G401.6 (cell line): ENCODE measurements at regions not wholly inside any gene's neighbourhood (a gene's known extent, or its start where the extent isn't known, plus 50 kb on each side); places are given as distances from the start of the nearest gene placed in this dataset.
"Not testable (repeated sequence)": the region's sequence is repeated elsewhere in the genome, so short reads cannot be mapped to it uniquely, and the experiment has no call there.

Experiments used
- FAIRE-seq: peaks from 2 replicates; lab custom pipeline; 2012; peaks lifted over from hg19 to GRCh38; lab: Jason Lieb, UNC

GRCh38 chr1:192862271-192862670 is 53.4 kb downstream of the RGS2 start:
- FAIRE-seq, result no peak

DNA sequence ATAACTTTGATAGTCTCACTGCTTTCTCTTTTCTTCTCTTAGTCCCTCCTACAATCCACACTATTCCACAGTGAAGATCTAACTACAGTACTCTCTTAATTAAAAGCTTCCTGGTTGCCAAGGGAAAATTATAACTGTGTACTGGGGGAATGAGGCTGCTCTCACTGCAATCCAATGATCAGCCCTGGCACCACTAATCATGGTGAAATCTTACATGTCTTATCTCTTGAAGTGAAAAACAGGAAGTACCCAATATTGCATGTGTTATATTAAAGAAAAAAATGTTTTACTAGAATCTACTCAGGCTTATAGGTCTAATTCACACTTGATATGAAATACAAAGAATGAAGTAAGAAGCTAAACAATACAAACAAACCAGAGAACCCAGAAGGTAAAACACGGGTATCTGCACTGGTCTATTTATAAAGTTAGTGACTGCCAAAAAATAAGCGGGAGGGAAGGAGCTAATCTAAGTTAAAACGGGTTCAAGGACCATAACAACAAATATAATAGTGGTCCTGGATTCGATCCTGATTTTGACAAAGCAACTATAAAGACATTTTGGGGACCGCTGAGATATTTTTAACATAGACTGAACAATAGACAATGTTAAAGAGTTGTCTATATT is 57.5 kb downstream of the RGS2 start:
- FAIRE-seq, result no peak

- FAIRE-seq, result no peak
Measured at GRCh38 chr1:192867180-192867579, 58.3 kb downstream of the RGS2 start.

- FAIRE-seq, result no peak
Measured at GRCh38 chr1:192869308-192869940, 60.6 kb downstream of the RGS2 start.

DNA sequence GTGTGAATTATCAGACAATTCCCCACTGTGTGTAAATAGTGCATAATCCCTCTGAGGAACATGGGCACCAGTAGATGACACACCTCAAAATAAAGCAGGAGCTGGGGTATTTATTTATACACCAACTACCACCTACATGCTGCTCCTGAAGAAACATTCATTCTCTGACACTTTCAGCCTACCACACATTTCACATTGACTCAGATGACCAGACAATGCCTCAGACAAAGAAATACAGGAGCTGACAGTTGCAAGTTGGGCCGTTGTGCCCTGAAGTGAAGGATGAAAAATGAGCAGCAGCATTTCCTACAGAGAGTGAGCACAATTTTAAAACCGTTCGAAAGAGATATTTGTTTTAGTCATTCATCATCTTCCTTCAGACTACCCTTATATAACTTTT is 63.2 kb downstream of the RGS2 start:
- no peak for FAIRE-seq

- no peak for FAIRE-seq
Measured at GRCh38 chr1:192873836-192874235, 65.0 kb downstream of the RGS2 start.

GRCh38 chr1:192876633-192877032 is 67.8 kb downstream of the RGS2 start:
- FAIRE-seq, result no peak

- no peak for FAIRE-seq
Measured at GRCh38 chr1:192877283-192877886, 68.5 kb downstream of the RGS2 start.

GRCh38 chr1:192878249-192878648 is 69.4 kb downstream of the RGS2 start:
- FAIRE-seq, result no peak

- FAIRE-seq, result no peak
Measured at GRCh38 chr1:192879406-192879805, 70.6 kb downstream of the RGS2 start.

GRCh38 chr1:192880231-192880630 is 71.4 kb downstream of the RGS2 start:
- FAIRE-seq, result no peak

GRCh38 chr1:192884241-192884640 is 75.4 kb downstream of the RGS2 start:
- no peak for FAIRE-seq

DNA sequence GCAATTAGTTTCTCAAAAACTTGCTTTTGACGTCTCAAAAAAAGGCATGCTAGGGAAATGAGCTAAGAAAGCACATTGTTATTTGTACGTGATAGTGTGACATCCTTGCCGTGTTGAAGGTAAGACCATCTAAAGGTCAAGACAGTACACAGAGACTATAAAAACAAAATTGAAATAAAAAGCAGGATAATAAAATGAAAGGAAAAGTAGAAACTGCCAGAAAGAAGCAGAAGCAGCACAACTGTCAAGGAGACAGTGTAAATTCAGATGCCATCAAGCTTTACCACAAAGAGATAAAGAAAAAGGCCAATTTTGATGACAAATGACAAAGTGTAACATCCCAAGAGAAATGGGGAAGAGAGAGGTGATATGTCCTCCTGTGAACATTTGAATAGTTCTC is 76.5 kb downstream of the RGS2 start:
- not testable (repeated sequence) for FAIRE-seq

- no peak for FAIRE-seq
Measured at GRCh38 chr1:192887426-192887825, 78.6 kb downstream of the RGS2 start.

DNA sequence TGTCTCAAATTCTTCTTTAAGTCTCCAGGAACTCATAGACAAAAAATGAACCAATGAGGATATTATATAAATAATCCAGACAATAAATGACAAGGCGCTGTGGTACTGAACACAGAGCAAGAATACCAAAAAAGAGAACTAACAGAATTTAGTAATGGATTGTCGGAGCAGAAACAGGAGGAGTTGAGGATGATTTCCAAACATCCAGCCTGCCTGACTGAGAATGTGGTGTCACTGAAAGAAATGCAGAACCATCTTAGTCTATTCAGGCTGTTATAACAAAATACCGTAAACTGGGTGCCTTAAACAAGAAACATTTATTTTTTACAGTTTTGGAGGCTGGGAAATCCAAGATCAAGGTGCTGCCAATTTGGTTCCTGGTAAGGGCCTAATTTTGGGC is 79.7 kb downstream of the RGS2 start:
- FAIRE-seq, result no peak

DNA sequence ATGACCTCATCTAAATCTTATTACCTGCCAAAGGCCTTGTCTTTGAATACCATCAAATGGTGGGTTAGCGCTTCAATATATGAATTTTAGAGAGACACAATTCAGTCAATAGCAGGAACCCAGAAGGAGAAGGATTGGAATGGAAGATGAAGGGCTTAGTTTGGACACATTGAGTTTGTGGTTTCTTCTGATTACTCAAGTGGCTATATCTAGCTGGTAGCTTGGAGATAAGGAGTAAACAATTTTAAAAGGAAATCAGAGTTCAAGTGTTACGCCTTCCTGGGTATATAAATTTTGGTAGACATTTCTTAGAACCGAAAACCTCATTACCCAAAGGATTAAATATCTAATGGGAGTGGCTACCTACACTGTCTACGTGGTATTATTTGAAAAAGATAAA is 80.2 kb downstream of the RGS2 start:
- no peak for FAIRE-seq

DNA sequence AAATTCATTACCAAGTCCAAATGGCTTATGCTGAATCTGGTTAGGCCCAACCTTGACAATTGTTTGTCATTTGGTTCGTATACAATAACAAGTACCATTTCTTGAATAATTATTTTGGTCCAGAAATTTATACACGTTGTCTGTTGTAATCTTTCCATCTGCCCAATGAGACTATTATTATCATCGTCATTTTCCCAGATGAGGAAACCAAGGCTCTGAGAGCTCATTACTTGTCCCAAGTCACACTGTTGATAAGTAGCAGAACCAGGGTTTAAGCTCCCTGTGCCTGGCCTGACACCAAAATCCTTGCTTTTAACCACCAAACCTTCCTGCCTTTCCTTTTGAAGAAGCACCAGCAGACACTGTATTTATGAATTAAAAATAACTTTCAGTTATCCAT is 81.3 kb downstream of the RGS2 start:
- FAIRE-seq, result no peak

- FAIRE-seq, result no peak
Measured at GRCh38 chr1:192892934-192893333, 84.1 kb downstream of the RGS2 start.

GRCh38 chr1:192895487-192895886 is 86.6 kb downstream of the RGS2 start:
- FAIRE-seq, result not testable (repeated sequence)

DNA sequence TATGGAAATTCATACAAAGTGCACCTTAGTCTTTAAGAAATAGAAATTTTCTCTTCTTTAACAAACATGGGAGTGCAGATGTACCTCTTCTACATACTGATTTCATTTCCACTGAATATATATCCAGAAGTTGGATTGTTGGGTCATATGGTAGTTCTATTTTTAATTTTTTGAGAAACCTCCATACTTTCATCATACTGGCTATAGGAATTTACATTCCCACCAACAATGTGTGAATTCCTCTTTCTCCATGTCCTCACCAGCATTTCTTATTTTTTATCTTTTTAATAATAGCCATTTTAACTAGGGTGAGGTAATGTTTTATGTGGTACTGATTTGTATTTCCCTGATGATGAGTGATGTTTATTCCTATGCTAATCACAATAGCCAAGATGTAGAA is 87.5 kb downstream of the RGS2 start:
- no peak for FAIRE-seq

DNA sequence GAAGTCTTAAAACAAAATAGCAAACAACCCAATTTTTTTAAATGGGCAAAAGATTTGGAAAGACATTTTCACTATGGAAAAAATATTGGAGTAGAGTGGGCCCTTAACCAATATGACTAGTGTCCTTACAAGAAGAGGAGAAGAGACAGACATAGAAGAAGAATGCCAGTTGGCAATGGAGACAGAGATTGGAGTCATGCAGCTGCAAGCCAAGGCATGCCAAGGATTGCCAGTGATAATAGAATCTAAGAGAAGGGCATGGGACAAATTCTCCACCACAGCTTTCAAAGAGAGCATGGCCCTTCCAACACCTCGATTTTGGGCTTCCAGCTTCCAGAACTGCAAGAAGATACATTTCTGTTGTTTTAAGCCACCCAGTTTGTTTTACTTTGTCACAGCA is 92.7 kb downstream of the RGS2 start:
- no peak for FAIRE-seq

- no peak for FAIRE-seq
Measured at GRCh38 chr1:192903142-192903541, 94.3 kb downstream of the RGS2 start.

- no peak for FAIRE-seq
Measured at GRCh38 chr1:192904438-192904895, 95.6 kb downstream of the RGS2 start.

GRCh38 chr1:192905049-192905448 is 96.2 kb downstream of the RGS2 start:
- FAIRE-seq, result no peak
